IMR-90 (cell line): ENCODE measurements at regions not wholly inside any gene's neighbourhood (a gene's known extent, or its start where the extent isn't known, plus 50 kb on each side); places are given as distances from the start of the nearest gene placed in this dataset.

Source experiments
- ATAC-seq: fragments of 200-7000 bp; cut with Tn5 transposase; 2 replicates; pipeline ENCODE4 v1.9.1; 2020; ENCODE audit warnings: low read depth, mild to moderate bottlenecking, moderate library complexity
- BruUV-seq: library from RNA; stranded (reverse); fragments of 400-500 nt; replicated peaks from 2 replicates; lab custom pipeline; 2021; lab: Mats Ljungman, UMichigan
- CTCF ChIA-PET: fragments of 300-600 bp; formaldehyde crosslinking; extraction: SDS; loops from one replicate; lab custom pipeline; 2021; ENCODE audit warnings: antibody characterized with exemption; lab: Yijun Ruan, JAX
- POLR2A ChIA-PET: fragments of 300-600 bp; sonication (Branson Sonifier 250); formaldehyde crosslinking; loops from one replicate; lab custom pipeline; 2022; ENCODE audit warnings: antibody characterized with exemption; ENCODE audit not compliant: unreplicated experiment; lab: Charles Lee
- DNase-seq: peaks from one replicate; pipeline ENCODE4 v3.0.0; 2013
- H2AFZ ChIP-seq: replicated peaks from 2 replicates; pipeline ENCODE3; 2013; ENCODE audit warnings: low read length, mild to moderate bottlenecking; ENCODE audit not compliant: poor library complexity
- H2AK5ac ChIP-seq: 2 replicates; pipeline ENCODE4 v1.6.1; 2013; ENCODE audit warnings: low read depth, low read length, inconsistent platforms
- H2AK9ac ChIP-seq: replicated peaks from 2 replicates; pipeline ENCODE3; 2013; ENCODE audit warnings: mild to moderate bottlenecking, low read depth, low read length, moderate library complexity; ENCODE audit not compliant: poor library complexity
- H2BK120ac ChIP-seq: 2 replicates; pipeline ENCODE4 v1.6.1; 2013; ENCODE audit warnings: low read depth, low read length, inconsistent platforms
- H2BK15ac ChIP-seq: 3 replicates; pipeline ENCODE4 v1.6.1; 2013; ENCODE audit warnings: low read depth, low read length, inconsistent platforms
- H2BK20ac ChIP-seq: 2 replicates; pipeline ENCODE4 v1.6.1; 2013; ENCODE audit warnings: low read depth, mild to moderate bottlenecking, inconsistent platforms, low read length, moderate library complexity
- H2BK5ac ChIP-seq: 2 replicates; pipeline ENCODE4 v1.6.1; 2013; ENCODE audit warnings: mild to moderate bottlenecking, low read depth, low read length, inconsistent platforms; ENCODE audit not compliant: poor library complexity, severe bottlenecking
- H3K14ac ChIP-seq: replicated peaks from 2 replicates; pipeline ENCODE4 v1.6.1; 2013; ENCODE audit warnings: low read depth, low read length, inconsistent platforms
- H3K18ac ChIP-seq: 2 replicates; pipeline ENCODE4 v1.6.1; 2013; ENCODE audit warnings: low read depth, low read length, control low read depth
- H3K23ac ChIP-seq: 2 replicates; pipeline ENCODE4 v1.6.1; 2013; ENCODE audit warnings: low read depth, low read length, inconsistent platforms
- H3K27ac ChIP-seq: 2 replicates; pipeline ENCODE4 v1.5.1; 2013; ENCODE audit warnings: mild to moderate bottlenecking, control low read depth, low read length; ENCODE audit not compliant: insufficient read depth
- H3K27me3 ChIP-seq: 2 replicates; pipeline ENCODE4 v1.6.1; 2013; ENCODE audit warnings: low read length; ENCODE audit not compliant: control insufficient read depth, insufficient read depth
- H3K36me3 ChIP-seq: 2 replicates; pipeline ENCODE4 v1.6.1; 2013; ENCODE audit warnings: low read length, mixed read lengths; ENCODE audit not compliant: control insufficient read depth, insufficient read depth
- H3K4ac ChIP-seq: 2 replicates; pipeline ENCODE4 v1.6.1; 2013; ENCODE audit warnings: low read depth, low read length, inconsistent platforms
- H3K4me1 ChIP-seq: 2 replicates; pipeline ENCODE4 v1.6.1; 2013; ENCODE audit warnings: low read length, mixed read lengths; ENCODE audit not compliant: control insufficient read depth, insufficient read depth
- H3K4me2 ChIP-seq: 2 replicates; pipeline ENCODE4 v1.6.1; 2013; ENCODE audit warnings: low read depth, mild to moderate bottlenecking, control low read depth, low read length, moderate library complexity
- H3K4me3 ChIP-seq: 2 replicates; pipeline ENCODE4 v1.5.1; 2013; ENCODE audit warnings: low read depth, mild to moderate bottlenecking, control low read depth, low read length, moderate library complexity; ENCODE audit not compliant: insufficient read depth
- H3K56ac ChIP-seq: 2 replicates; pipeline ENCODE4 v1.6.1; 2013; ENCODE audit warnings: low read length, inconsistent platforms; ENCODE audit not compliant: insufficient read depth; ENCODE audit errors: extremely low read depth
- H3K79me1 ChIP-seq, 2 experiments: 2 replicates each; pipeline ENCODE4 v1.6.1; 2013; ENCODE audit warnings: low read length in 2 of 2, inconsistent platforms in 1 of 2, low read depth in 1 of 2
- H3K9ac ChIP-seq: 2 replicates; pipeline ENCODE4 v1.6.1; 2013; ENCODE audit warnings: low read depth, low read length, control low read depth
- H3K9me1 ChIP-seq: 2 replicates; pipeline ENCODE4 v1.6.1; 2013; ENCODE audit warnings: low read length, inconsistent platforms; ENCODE audit not compliant: insufficient read depth
- H3K9me3 ChIP-seq: 2 replicates; pipeline ENCODE4 v1.6.1; 2013; ENCODE audit warnings: low read length; ENCODE audit not compliant: control insufficient read depth, insufficient read depth
- H4K20me1 ChIP-seq: 2 replicates; pipeline ENCODE4 v1.6.1; 2013; ENCODE audit warnings: low read length, inconsistent platforms; ENCODE audit not compliant: insufficient read depth
- H4K5ac ChIP-seq: 2 replicates; pipeline ENCODE4 v1.6.1; 2013; ENCODE audit warnings: mild to moderate bottlenecking, low read depth, low read length, control low read depth
- H4K8ac ChIP-seq, 2 experiments: 2 replicates each; pipeline ENCODE4 v1.6.1; 2013; ENCODE audit warnings: low read depth in 2 of 2, low read length in 2 of 2, control low read depth in 1 of 2, inconsistent platforms in 1 of 2
- H4K91ac ChIP-seq: 2 replicates; pipeline ENCODE4 v1.6.1; 2013; ENCODE audit warnings: low read depth, low read length, inconsistent platforms; ENCODE audit not compliant: insufficient read depth
- BHLHE40 ChIP-seq: fragments of 150-350 bp; IDR thresholded peaks from 2 replicates; pipeline ENCODE4 v1.6.1; 2016; ENCODE audit warnings: mild to moderate bottlenecking, low read depth, low read length
- CTCF ChIP-seq: conservative IDR thresholded peaks from 2 replicates; pipeline ENCODE4 v1.5.1; 2012; ENCODE audit warnings: mild to moderate bottlenecking, low read depth, low read length, improper control_type of control experiment
- ELK1 ChIP-seq: fragments of 150-350 bp; IDR thresholded peaks from 2 replicates; pipeline ENCODE4 v1.6.1; 2016; ENCODE audit warnings: low read depth, mild to moderate bottlenecking, low read length, moderate library complexity, borderline replicate concordance
- FOS ChIP-seq: fragments of 150-350 bp; IDR thresholded peaks from 2 replicates; pipeline ENCODE4 v1.6.1; 2016; ENCODE audit warnings: low read depth, low read length
- MAFK ChIP-seq: IDR thresholded peaks from 2 replicates; pipeline ENCODE4 v1.6.1; 2012; ENCODE audit warnings: low read depth, low read length, improper control_type of control experiment
- MXI1 ChIP-seq: IDR thresholded peaks from 2 replicates; pipeline ENCODE4 v1.6.1; 2012; ENCODE audit warnings: low read depth, mild to moderate bottlenecking, low read length, moderate library complexity, borderline replicate concordance
- NFE2L2 ChIP-seq: fragments of 150-350 bp; IDR thresholded peaks from 2 replicates; pipeline ENCODE4 v1.6.1; 2016; ENCODE audit warnings: low read depth, mild to moderate bottlenecking, low read length
- POLR2A ChIP-seq: IDR thresholded peaks from 2 replicates; pipeline ENCODE4 v1.6.1; 2012; ENCODE audit warnings: mild to moderate bottlenecking, low read depth, low read length
- RAD21 ChIP-seq: IDR thresholded peaks from 2 replicates; pipeline ENCODE4 v1.6.1; 2012; ENCODE audit warnings: low read length, improper control_type of control experiment
- RCOR1 ChIP-seq: IDR thresholded peaks from 2 replicates; pipeline ENCODE4 v1.6.1; 2012; ENCODE audit warnings: mild to moderate bottlenecking, low read length, improper control_type of control experiment; ENCODE audit not compliant: insufficient replicate concordance
- RFX5 ChIP-seq: IDR thresholded peaks from 2 replicates; pipeline ENCODE4 v1.8.0; 2012; ENCODE audit warnings: low read depth, mild to moderate bottlenecking, low read length, moderate library complexity
- SMC3 ChIP-seq: fragments of 150-350 bp; IDR thresholded peaks from 2 replicates; pipeline ENCODE4 v1.6.1; 2016; ENCODE audit warnings: low read depth, mild to moderate bottlenecking, antibody characterized with exemption, low read length, moderate library complexity
- WGBS, 2 experiments: methylation state at CpG; one replicate each; pipeline versions ENCODE4 v1.1.5 to v1.1.7; 2013; ENCODE audit warnings: missing lambda C conversion rate in 2 of 2; ENCODE audit not compliant: insufficient read length in 1 of 2; ENCODE audit errors: extremely low coverage in 2 of 2; 5-methylcytosine and 5-hydroxymethylcytosine counted together
- dilution Hi-C: fragments of 300-500 bp; cut with HindIII; formaldehyde crosslinking; loops from one replicate; pipeline ENCODE4 v1.14.3; 2018; ENCODE audit warnings: low sequenced_read_pairs; ENCODE audit not compliant: unreplicated experiment
- in situ Hi-C: fragments of 300-500 bp; cut with MboI; formaldehyde crosslinking; loops from 3 replicates; pipeline ENCODE4 v1.14.3; 2019; ENCODE audit warnings: low sequenced_read_pairs, inconsistent platforms, mixed read lengths
- intact Hi-C: fragments of 100-400 bp; cut with micrococcal nuclease; formaldehyde crosslinking; loops from 2 replicates; pipeline ENCODE4 v1.10.0; 2022

GRCh38 chr6:4398791-4399190, 263.4 kb upstream of the ECI2 start:
- H3K4me1 ChIP-seq, result peaks cover 20% of the 10 kb centered on the region
- ATAC-seq (peak; percentile 40; the same call in 1 of the 2 replicates), DNase-seq (peak; percentile 56)
- WGBS, 2 experiments, result no CpG with 5 or more reads among the region's 3 CpGs
- 0 out of 2 replicates have a peak overlapping the region, but pooled peaks have one; percentile 8 for H3K4ac ChIP-seq
- H3K4me3 ChIP-seq, result no peak overlapping the region
- no peaks in the 10 kb centered on the region for H3K9me3 ChIP-seq
- H3K9ac ChIP-seq, result no peak overlapping the region
- no peak overlapping the region for H2BK120ac ChIP-seq
- in situ Hi-C loops, result no loop called here
- CTCF ChIA-PET, result interaction anchor here (0.5 kb wide), 1 partner anchor 160 kb away, joined by 3 read pairs; no protein-coding TSS in a partner anchor
- no peak overlapping the region for H3K14ac ChIP-seq
- no peak overlapping the region for H4K91ac ChIP-seq
- H2AFZ ChIP-seq, result no peak overlapping the region
- H3K23ac ChIP-seq, result no peak overlapping the region
- no peak overlapping the region; the same call in 1 of the 2 replicates for H3K18ac ChIP-seq
- no peak overlapping the region; the same call in 1 of the 2 replicates for H2BK20ac ChIP-seq
- no peak overlapping the region for H4K8ac ChIP-seq
- no peak overlapping the region for H2AK5ac ChIP-seq
- H3K27me3 ChIP-seq, result no peaks in the 10 kb centered on the region
- TF ChIP-seq CTCF, result no peak
- no peak for TF ChIP-seq POLR2A
- no peak for TF ChIP-seq RAD21
- TF ChIP-seq MAFK, result no peak
- no peak for TF ChIP-seq ELK1
- no peak for TF ChIP-seq RFX5
- TF ChIP-seq MXI1, result no peak
- no peak for TF ChIP-seq SMC3
- no peak for TF ChIP-seq BHLHE40
- TF ChIP-seq RCOR1, result no peak
- TF ChIP-seq FOS, result no peak
- TF ChIP-seq NFE2L2, result no peak
- no peak overlapping the region for H2BK5ac ChIP-seq
- H3K36me3 ChIP-seq, result no peaks in the 10 kb centered on the region
- no peak overlapping the region for H4K5ac ChIP-seq
- intact Hi-C loops, result no loop called here
- H2AK9ac ChIP-seq, result no peak overlapping the region
- POLR2A ChIA-PET, result interaction anchor here (0.6 kb wide), 1 partner anchor 628 kb away, joined by 3 read pairs; no protein-coding TSS in a partner anchor
- H3K9me1 ChIP-seq, result peaks cover 6% of the 10 kb centered on the region
- H3K56ac ChIP-seq, result no peak overlapping the region
- dilution Hi-C loops, result no loop called here
- H3K27ac ChIP-seq, result peak overlapping the region; percentile 0; the same call in 1 of the 2 replicates
- H3K4me2 ChIP-seq, result no peak overlapping the region
- peak overlapping the region; percentile 39; the same call in 1 of the 3 replicates for H2BK15ac ChIP-seq
- no TSS peak for BruUV-seq
- H3K79me1 ChIP-seq, result no peaks in the 10 kb centered on the region
- no peaks in the 10 kb centered on the region for H4K20me1 ChIP-seq
